ENCODE measurements at regions not wholly inside any gene's neighbourhood (a gene's known extent, or its start where the extent isn't known, plus 50 kb on each side); places are given as distances from the start of the nearest gene placed in this dataset.

GRCh38 chr10:33396938-33397337, 62.5 kb upstream of the NRP1 start:
- no peak for DNase-seq

DNA sequence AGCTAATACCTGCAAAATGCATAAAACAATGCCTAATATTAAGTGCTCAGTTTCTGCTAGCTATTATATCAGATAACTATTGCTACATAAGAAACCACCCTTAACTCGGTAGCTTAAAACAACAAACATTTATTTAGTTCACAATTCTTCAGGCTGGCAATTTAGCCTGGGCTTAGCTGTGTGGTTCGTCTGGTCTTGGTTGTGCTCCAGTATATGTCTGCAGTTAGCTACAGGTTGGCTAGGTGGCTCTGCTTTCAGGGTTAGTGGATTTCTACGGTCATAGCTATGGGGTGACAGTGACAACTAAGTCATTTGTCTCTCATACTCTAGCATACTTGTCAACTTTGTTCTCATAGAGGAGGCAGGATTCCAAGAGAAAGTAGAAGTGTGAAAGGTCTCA, 61.8 kb upstream of the NRP1 start:
- DNase-seq: no peak

- DNase-seq: no peak
These were observed 60.7 kb upstream of the NRP1 start for GRCh38 chr10:33395201-33395600.

DNA sequence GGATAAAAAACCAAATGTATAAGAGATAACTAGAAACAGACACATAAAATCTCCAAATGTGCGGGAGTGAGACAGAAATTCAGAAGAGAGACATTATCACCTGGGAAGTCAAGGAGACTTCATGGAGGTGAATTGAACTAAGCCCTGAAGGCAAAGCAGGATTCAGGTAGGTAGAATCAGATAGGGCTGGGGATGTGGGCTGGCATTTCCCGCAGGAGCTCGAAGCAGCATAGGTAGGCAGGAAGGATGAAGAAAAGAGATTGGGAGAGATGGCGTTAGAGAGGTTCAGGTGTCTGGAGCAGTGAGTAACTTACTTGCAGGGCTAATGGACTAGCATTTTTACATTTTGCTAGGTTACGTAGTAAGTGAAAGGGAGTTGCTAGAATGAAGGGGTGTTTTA, 58.2 kb upstream of the NRP1 start:
- DNase-seq: no peak

DNA sequence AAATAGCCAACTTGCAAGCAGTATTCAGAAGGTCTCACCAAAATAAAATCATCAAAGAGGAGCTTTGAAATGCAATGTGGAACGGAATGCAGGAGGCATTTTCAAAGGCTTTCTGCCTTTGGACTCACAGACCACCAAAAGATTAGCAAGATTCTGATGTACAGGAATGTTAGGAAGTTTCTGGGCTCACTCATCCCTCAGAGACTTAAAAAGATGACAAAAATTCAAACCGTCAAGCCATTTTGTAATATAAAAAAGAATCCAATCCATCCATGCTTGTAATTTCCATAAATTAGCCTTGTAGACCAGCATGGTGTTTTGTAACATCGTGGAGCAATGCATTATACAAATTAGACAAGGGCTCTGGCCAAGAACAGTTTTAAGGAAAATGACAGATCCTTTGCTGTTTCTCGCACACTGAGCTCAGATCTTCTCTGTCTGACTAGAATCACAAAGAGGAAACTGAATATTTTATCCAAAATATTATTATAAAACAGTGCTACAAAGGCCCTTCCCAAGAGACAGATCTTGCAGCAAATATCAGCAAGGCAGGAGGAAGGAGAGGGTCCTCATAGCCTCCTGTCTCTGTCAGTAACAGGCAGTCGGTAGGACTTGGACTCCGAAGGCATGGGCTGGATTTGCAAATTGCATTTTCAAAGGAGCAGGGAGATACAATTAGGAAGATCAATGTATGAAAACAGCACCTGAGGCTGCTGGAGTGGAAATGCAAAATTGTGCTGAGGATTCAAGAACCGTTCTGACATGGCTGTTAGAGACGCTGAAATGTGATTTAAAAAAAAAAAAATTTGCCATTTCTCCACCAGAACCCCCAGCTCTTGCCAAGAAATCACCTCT, 57.4 kb upstream of the NRP1 start:
- no peak for DNase-seq

DNA sequence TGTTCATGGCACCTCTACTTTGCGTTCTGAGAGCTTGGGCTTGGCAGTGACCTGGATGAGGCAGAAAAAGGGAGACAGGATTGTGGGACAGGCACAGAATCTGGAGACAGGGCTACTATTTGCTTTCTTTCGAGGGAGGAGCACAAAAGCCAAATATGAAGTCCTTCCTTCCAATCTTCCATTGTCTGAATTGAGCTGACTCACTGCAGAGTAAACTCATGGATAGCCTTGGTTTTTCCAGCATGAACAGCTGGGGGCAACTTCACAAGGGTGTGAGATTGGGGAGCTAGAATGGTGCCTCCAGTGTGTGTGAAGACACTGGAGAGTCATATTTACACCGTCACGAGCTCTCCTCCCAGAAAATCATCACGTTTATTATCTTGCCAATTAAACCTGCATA, 55.6 kb upstream of the NRP1 start:
- DNase-seq: no peak

DNA sequence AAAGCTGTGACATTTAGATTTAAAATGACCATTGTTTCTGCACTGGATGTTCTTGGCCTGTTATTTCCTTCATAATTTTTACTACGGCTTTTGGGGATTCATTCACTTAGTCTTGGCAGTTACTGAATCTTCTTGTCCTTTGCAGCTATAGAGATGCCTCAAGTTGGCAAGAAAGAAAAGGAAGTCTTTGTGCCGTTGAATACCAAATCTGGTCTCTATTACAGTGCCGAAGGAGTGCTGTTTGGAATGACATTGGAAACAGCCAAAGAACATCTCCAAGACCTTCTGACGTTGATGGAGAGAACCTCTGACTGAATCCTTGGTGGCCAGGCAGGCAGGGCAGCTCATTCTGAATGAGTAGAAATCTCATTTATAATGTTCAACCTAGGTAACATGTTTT, 54.3 kb upstream of the NRP1 start:
- no peak for DNase-seq

DNA sequence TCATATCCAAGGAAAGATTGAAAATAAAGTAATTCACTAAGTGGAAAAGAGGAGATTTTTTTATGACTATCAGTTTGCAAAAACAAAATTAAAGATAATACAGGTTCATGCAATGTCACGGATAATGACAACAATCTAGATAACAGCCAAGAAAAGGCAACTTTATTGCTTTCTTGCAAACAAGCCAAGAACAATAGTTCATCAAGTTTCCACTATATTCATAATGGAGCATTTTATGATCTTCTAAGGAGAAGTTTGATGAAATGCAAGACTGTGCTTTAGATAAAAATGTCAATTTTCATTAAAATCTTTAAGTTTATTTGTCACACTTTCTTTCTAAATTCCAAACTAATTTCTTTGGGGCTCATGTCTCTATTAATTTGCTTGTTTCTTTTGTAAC, 53.9 kb upstream of the NRP1 start:
- no peak for DNase-seq

DNA sequence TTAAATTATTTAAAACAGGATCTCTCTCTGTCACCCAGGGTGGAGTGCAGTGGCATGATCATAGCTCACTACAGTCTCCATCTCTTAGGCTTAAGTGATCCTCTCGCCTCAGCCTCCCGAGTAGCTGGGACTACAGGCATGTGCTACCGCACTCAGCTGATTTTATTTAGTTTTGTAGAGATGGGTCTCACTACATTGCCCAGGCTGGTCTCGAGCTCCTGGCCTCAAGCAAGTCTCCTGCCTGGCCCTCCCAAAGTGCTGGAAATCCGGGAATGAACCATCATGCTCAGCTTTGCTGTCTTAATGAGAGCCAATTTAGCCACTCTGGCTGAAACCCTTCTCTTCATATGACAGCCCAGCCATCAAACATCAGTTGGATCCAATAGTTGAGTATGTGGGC, 53.3 kb upstream of the NRP1 start:
- DNase-seq: no peak

DNA sequence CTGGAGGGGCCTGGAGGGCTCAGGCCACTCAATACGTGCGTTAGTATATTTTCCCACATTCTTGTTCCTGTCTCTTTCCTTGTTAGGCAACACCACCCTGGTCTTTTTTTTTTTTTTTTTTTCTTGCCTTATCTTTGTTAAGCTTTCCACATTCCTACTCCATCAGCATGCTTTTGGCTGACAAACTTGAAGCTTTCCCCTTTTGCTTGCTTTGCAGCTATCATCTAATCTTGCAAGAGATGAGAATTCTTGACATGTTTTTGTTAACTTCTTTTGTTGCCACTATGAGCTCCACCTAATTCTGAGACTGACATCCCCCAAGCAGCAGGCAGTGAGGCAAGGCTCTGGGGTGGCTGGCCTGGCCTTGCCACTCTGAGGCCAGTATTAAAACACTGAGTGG, 52.5 kb upstream of the NRP1 start:
- DNase-seq: no peak

DNA sequence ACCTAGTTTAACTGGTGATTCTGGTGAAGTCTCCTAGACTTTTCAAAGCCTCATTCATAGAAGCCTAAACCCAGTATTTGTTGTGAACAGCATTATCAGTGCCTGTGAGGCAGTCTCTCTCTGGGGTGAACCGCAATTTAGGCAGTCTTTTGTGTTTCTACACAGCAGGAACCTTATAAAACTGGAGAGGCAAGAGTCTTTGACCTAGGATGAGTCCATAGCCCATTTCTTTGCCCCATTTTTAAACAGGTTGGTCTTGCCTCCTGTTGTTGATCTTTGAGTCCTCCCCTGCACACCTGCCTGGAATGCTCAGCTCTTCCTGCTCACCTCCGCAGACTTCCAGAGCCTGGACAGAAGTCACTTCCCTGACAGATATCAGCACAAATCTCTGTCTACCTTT, 51.2 kb upstream of the NRP1 start:
- DNase-seq: no peak

- DNase-seq: no peak
These were observed 50.5 kb upstream of the NRP1 start for GRCh38 chr10:33385015-33385414.
